ENCODE measurements at regions not wholly inside any gene's neighbourhood (a gene's known extent, or its start where the extent isn't known, plus 50 kb on each side); places are given as distances from the start of the nearest gene placed in this dataset.

DNA sequence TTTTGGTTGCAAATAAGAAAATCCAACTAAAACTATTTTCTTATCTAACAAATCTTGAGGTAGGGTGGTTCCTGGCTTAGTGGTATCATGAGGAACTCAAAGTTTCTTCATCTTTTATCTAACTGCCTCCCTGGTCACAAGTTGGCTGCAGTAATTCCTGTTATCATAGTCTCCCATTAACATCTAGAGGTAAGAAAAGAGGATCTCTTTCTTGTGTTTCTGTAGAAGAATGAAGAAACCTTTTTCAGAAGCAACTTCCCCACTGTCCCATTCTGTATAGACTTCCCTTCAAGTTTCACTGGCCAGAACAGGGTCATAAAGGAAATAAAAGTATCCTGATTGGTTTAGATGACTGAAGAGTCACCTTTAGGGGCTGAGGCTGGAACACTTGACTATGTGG lies 81.8 kb upstream of the ELL2 start:
- H3K4me3 ChIP-seq, result no peak overlapping the region
- no peaks in the 10 kb centered on the region for H3K36me3 ChIP-seq (ENCODE audit: low read depth, missing control alignments)
- no peaks in the 10 kb centered on the region for H3K27me3 ChIP-seq
- no peaks in the 10 kb centered on the region for H3K9me3 ChIP-seq
- TF ChIP-seq POLR2A (IDR thresholded peaks at IDR 0.05), result no peak
- TF ChIP-seq, protein P1, sequence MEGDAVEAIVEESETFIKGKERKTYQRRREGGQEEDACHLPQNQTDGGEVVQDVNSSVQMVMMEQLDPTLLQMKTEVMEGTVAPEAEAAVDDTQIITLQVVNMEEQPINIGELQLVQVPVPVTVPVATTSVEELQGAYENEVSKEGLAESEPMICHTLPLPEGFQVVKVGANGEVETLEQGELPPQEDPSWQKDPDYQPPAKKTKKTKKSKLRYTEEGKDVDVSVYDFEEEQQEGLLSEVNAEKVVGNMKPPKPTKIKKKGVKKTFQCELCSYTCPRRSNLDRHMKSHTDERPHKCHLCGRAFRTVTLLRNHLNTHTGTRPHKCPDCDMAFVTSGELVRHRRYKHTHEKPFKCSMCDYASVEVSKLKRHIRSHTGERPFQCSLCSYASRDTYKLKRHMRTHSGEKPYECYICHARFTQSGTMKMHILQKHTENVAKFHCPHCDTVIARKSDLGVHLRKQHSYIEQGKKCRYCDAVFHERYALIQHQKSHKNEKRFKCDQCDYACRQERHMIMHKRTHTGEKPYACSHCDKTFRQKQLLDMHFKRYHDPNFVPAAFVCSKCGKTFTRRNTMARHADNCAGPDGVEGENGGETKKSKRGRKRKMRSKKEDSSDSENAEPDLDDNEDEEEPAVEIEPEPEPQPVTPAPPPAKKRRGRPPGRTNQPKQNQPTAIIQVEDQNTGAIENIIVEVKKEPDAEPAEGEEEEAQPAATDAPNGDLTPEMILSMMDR (IDR thresholded peaks at IDR 0.05), result no peak
- intact Hi-C loops (cut with DNase I; ENCODE audit: low total_unique reads), result no loop called here
- H3K27ac ChIP-seq, result no peak overlapping the region
- DNase-seq, result no peak
- no peaks in the 10 kb centered on the region for H3K4me1 ChIP-seq

DNA sequence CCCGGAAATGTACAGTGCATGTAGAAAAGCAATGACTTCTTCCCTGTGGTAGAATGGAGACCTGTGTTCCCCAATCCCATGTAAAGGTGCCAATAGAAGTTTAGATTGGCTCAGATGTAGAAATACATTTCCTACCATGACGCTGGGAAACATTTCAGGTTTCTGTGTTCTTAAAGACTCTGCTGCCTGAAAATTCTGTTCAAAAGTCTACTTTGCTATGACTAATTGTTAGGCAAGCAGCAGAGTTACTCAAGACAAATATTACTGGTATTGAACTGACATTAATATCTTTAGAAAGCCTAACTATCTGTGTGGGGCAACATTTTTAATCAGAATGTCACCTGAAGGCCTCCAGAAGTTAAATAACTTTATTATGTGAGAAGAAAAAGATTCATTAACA lies 75.5 kb upstream of the ELL2 start:
- Histone ChIP-seq H3K4me1 (no peaks in the 10 kb centered on the region), H3K27me3 (no peaks in the 10 kb centered on the region), H3K36me3 (ENCODE audit: low read depth, missing control alignments) (no peaks in the 10 kb centered on the region), H3K9me3 (no peaks in the 10 kb centered on the region), H3K4me3 (no peak overlapping the region), H3K27ac (no peak overlapping the region)
- TF ChIP-seq, protein P1 (IDR thresholded peaks at IDR 0.05), result no peak
- TF ChIP-seq POLR2A (IDR thresholded peaks at IDR 0.05), result no peak
- intact Hi-C loops (cut with DNase I; ENCODE audit: low total_unique reads), result no loop called here
- DNase-seq, result no peak
- 66 to 79% methylated on average over 2 of the region's 2 CpGs for WGBS, 2 donors

DNA sequence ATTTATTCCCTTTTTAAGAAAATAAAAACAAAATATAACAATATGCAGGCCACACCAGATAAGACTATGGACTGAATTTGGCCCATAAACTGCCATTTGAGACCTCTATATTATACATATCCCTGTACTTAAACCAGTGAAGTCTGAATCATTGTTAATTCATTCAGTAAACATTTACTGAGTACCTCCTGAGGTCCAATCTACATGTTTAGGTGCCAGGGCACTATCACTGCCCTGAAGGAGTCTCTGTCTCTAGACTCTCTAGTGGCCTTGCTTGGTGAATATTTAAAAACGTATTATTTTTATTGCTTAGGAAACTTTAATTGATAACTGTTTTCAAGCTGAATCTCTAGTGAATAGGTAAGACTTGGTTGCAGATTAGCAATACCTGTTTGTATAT lies 74.7 kb upstream of the ELL2 start:
- 59 to 75% methylated on average over 1 of the region's 1 CpG for WGBS, 2 donors
- intact Hi-C loops (cut with DNase I; ENCODE audit: low total_unique reads), result no loop called here
- Histone ChIP-seq H3K9me3 (no peaks in the 10 kb centered on the region), H3K27me3 (no peaks in the 10 kb centered on the region), H3K27ac (no peak overlapping the region), H3K4me1 (no peaks in the 10 kb centered on the region), H3K36me3 (ENCODE audit: low read depth, missing control alignments) (no peaks in the 10 kb centered on the region), H3K4me3 (no peak overlapping the region)
- TF ChIP-seq, protein P1 (IDR thresholded peaks at IDR 0.05), result no peak
- no peak for TF ChIP-seq POLR2A (IDR thresholded peaks at IDR 0.05)
- DNase-seq, result no peak

DNA sequence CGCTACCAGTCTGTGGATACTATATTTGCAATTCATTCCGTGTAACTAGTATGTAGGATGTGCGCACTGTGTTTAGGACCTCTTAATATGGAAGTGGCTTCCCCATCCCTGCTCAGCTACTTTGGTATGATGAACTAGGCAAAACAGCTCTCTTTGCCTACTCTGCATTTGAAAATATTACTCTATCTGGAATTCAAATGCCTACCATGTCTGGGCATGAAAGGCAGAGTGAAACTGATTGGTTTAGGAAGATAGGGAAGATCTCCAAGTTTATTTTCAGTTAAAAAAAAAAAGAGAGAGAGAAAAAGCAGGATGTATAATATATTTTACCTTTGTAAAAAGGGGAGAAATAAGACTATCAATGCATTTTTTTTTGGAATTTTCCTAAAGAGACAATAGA lies 74.1 kb upstream of the ELL2 start:
- Histone ChIP-seq H3K27ac (no peak overlapping the region), H3K9me3 (no peaks in the 10 kb centered on the region), H3K4me1 (no peaks in the 10 kb centered on the region), H3K27me3 (no peaks in the 10 kb centered on the region), H3K4me3 (no peak overlapping the region), H3K36me3 (ENCODE audit: low read depth, missing control alignments) (no peaks in the 10 kb centered on the region)
- 87 to 95% methylated on average over 3 of the region's 3 CpGs for WGBS, 2 donors
- TF ChIP-seq POLR2A (IDR thresholded peaks at IDR 0.05), result no peak
- TF ChIP-seq, protein P1 (IDR thresholded peaks at IDR 0.05), result no peak
- no peak for DNase-seq
- intact Hi-C loops (cut with DNase I; ENCODE audit: low total_unique reads), result no loop called here

DNA sequence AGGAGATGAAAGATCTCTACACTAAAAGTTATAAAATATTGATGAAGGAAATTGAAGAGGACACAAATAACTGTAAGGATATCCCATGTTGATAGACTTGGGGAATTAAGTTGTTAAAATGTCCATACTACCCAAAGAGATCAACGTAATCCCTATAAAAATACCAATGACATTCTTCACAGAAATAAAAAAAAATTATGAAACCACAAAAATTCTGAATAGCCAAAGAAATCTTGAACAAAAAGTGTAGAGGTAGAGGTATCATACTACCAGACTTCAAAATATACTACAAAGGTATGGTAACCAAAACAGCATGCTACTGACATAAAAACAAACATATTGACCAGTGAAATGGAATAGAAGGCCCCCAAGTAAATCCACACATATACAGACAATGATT lies 71.5 kb upstream of the ELL2 start:
- no peak for TF ChIP-seq POLR2A (IDR thresholded peaks at IDR 0.05)
- TF ChIP-seq, protein P1 (IDR thresholded peaks at IDR 0.05), result no peak
- no peaks in the 10 kb centered on the region for H3K27me3 ChIP-seq
- no peaks in the 10 kb centered on the region for H3K36me3 ChIP-seq (ENCODE audit: low read depth, missing control alignments)
- WGBS, 2 donors, result 81 to 86% methylated on average over 1 of the region's 1 CpG
- intact Hi-C loops (cut with DNase I; ENCODE audit: low total_unique reads), result no loop called here
- H3K27ac ChIP-seq, result no peak overlapping the region
- H3K4me3 ChIP-seq, result no peak overlapping the region
- no peaks in the 10 kb centered on the region for H3K9me3 ChIP-seq
- no peaks in the 10 kb centered on the region for H3K4me1 ChIP-seq
- no peak for DNase-seq
